ENCODE measurements at regions not wholly inside any gene's neighbourhood (a gene's known extent, or its start where the extent isn't known, plus 50 kb on each side); places are given as distances from the start of the nearest gene placed in this dataset.

- TF ChIP-seq POLR2AphosphoS5 (IDR thresholded peaks at IDR 0.05; ENCODE audit: low read depth, low read length), result no peak
- no peak for TF ChIP-seq REST (IDR thresholded peaks at IDR 0.05; ENCODE audit: insufficient read depth in 1 of 2, low read depth in 2 of 2, low read length in 2 of 2)
- no peak for TF ChIP-seq SIN3A (IDR thresholded peaks at IDR 0.05; ENCODE audit: borderline replicate concordance, insufficient read depth, low read length)
These were observed 156.7 kb upstream of the RASSF8 start for GRCh38 chr12:25801734-25802133.
